Fibroblast of the aortic adventitia (primary cell): ENCODE measurements at regions not wholly inside any gene's neighbourhood (a gene's known extent, or its start where the extent isn't known, plus 50 kb on each side); places are given as distances from the start of the nearest gene placed in this dataset.

Experiments used
- DNase-seq: peaks from one replicate; pipeline ENCODE4 v3.0.0-alpha.2; 2010; ENCODE audit warnings: low read depth
- H3K4me3 ChIP-seq: 2 replicates; pipeline ENCODE4 v1.5.1; 2011; ENCODE audit warnings: low read depth, mild to moderate bottlenecking, control low read depth, low read length, moderate library complexity
- TF ChIP-seq, protein P1 (sequence below): IDR thresholded peaks from 2 replicates; pipeline ENCODE4 v1.5.1; 2011; ENCODE audit warnings: mild to moderate bottlenecking, low read length, control low read depth, inconsistent platforms; ENCODE audit not compliant: insufficient read depth

DNA sequence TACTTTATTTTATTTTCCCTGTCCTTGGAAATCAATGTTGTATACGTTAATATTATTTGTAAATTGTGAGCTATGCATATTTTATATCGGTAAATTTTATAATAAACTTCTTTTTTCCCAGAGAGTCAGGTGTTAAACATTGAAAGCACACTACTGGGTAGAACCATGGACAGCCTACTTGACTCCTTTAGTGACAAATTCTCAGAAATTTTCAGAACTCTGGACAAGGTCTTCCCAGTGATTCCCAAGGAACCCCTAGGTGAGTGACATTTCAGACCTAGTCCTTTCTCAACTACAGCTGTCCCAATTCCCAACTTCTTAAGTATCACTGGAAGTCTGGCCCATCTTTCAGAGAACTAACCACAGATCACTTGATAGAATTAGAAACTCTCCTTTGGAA is 107.2 kb downstream of the RCN1 start:
- H3K4me3 ChIP-seq: no peak overlapping the region
- TF ChIP-seq, protein P1, sequence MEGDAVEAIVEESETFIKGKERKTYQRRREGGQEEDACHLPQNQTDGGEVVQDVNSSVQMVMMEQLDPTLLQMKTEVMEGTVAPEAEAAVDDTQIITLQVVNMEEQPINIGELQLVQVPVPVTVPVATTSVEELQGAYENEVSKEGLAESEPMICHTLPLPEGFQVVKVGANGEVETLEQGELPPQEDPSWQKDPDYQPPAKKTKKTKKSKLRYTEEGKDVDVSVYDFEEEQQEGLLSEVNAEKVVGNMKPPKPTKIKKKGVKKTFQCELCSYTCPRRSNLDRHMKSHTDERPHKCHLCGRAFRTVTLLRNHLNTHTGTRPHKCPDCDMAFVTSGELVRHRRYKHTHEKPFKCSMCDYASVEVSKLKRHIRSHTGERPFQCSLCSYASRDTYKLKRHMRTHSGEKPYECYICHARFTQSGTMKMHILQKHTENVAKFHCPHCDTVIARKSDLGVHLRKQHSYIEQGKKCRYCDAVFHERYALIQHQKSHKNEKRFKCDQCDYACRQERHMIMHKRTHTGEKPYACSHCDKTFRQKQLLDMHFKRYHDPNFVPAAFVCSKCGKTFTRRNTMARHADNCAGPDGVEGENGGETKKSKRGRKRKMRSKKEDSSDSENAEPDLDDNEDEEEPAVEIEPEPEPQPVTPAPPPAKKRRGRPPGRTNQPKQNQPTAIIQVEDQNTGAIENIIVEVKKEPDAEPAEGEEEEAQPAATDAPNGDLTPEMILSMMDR: no peak
- DNase-seq: no peak

GRCh38 chr11:32200136-32200847 is 109.4 kb downstream of the RCN1 start:
- no peak overlapping the region for H3K4me3 ChIP-seq
- DNase-seq: no peak
- TF ChIP-seq, protein P1: no peak

GRCh38 chr11:32204751-32205150 is 113.9 kb downstream of the RCN1 start:
- DNase-seq: no peak
- TF ChIP-seq, protein P1: no peak
- H3K4me3 ChIP-seq: no peak overlapping the region

GRCh38 chr11:32210556-32210955 is 119.7 kb downstream of the RCN1 start:
- peak; percentile 78 for DNase-seq
- TF ChIP-seq, protein P1: no peak
- no peak overlapping the region for H3K4me3 ChIP-seq

DNA sequence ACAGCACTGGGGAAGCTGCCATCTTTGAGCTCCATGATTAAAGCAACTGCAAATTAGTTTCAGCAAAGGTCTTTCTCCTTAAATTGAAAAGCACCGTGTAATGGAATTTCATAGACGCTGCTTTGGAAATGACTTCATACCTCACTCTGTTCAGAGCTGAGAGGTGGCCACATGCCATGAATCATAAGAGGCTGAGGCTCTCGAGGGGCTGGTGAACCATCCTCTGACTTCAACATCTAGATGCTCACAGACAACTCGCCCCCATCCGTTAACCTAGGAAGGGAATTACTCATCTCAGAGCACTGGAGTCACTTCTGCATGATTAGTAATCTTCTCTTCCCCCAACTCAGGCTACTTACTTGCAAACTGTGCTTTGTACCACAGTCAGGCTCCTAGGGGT is 122.3 kb downstream of the RCN1 start:
- DNase-seq: peak; percentile 58
- TF ChIP-seq, protein P1: no peak
- H3K4me3 ChIP-seq: no peak overlapping the region

- TF ChIP-seq, protein P1: no peak
- no peak for DNase-seq
- no peak overlapping the region for H3K4me3 ChIP-seq
These were observed 124.3 kb downstream of the RCN1 start for GRCh38 chr11:32215157-32215556.

GRCh38 chr11:32216749-32217148 is 125.9 kb downstream of the RCN1 start:
- TF ChIP-seq, protein P1: no peak
- no peak overlapping the region for H3K4me3 ChIP-seq
- DNase-seq: no peak
